ENCODE measurements at regions not wholly inside any gene's neighbourhood (a gene's known extent, or its start where the extent isn't known, plus 50 kb on each side); places are given as distances from the start of the nearest gene placed in this dataset.

DNA sequence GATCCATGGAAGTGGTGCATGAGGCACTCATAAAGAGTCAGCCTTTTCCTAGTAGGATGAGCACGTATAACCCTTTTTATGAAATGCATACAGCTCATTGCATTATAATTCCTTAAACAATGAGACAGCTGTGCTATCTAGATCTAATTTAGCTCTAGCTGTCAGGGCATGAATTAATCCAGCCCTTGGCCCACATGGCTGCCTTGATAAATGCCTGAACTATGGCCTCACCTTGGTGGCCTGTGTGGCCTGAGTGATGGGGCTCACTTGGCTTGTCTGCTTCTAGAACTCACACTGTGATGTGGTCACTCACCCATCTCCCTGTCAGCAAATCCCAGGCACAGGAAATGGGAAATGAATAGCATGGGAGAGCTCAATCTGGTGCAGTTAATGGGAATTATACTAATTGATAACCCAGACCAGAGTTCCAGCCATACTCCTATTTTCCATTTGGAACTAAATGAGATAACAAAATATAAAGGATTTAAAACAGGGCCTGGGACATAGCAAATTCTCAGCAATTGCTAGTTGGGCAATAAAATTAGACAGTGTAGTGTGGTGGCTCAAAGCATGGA, 153.6 kb downstream of the HS3ST2 start:
- WGBS, 2 donors = 81 to 83% methylated on average over 1 of the region's 1 CpG
- Histone ChIP-seq H3K27me3 (no peaks in the 10 kb centered on the region), H3K4me1 (no peaks in the 10 kb centered on the region), H3K36me3 (no peaks in the 10 kb centered on the region), H3K27ac (no peak overlapping the region), H3K4me3 (no peak overlapping the region), H3K9me3 (no peaks in the 10 kb centered on the region)
- TF ChIP-seq EP300 (IDR thresholded peaks at IDR 0.05) = no peak
- TF ChIP-seq POLR2AphosphoS5 (IDR thresholded peaks at IDR 0.05) = no peak
- TF ChIP-seq, protein P1, sequence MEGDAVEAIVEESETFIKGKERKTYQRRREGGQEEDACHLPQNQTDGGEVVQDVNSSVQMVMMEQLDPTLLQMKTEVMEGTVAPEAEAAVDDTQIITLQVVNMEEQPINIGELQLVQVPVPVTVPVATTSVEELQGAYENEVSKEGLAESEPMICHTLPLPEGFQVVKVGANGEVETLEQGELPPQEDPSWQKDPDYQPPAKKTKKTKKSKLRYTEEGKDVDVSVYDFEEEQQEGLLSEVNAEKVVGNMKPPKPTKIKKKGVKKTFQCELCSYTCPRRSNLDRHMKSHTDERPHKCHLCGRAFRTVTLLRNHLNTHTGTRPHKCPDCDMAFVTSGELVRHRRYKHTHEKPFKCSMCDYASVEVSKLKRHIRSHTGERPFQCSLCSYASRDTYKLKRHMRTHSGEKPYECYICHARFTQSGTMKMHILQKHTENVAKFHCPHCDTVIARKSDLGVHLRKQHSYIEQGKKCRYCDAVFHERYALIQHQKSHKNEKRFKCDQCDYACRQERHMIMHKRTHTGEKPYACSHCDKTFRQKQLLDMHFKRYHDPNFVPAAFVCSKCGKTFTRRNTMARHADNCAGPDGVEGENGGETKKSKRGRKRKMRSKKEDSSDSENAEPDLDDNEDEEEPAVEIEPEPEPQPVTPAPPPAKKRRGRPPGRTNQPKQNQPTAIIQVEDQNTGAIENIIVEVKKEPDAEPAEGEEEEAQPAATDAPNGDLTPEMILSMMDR (IDR thresholded peaks at IDR 0.05) = no peak
- no peak for TF ChIP-seq POLR2A (IDR thresholded peaks at IDR 0.05)
- no peak for DNase-seq
- no peak for ATAC-seq (ENCODE audit: low FRiP score in 2 of 2)
